ENCODE measurements at regions not wholly inside any gene's neighbourhood (a gene's known extent, or its start where the extent isn't known, plus 50 kb on each side); places are given as distances from the start of the nearest gene placed in this dataset.

GRCh38 chr5:56601641-56602071 is 213.7 kb upstream of the MAP3K1 start:
- TF ChIP-seq CTCF (IDR thresholded peaks at IDR 0.05; ENCODE audit: poor library complexity, severe bottlenecking) (no peak), RAD21 (conservative IDR thresholded peaks at IDR 0.05) (no peak), POLR2AphosphoS5 (IDR thresholded peaks at IDR 0.05) (no peak), TAF1 (IDR thresholded peaks at IDR 0.05; ENCODE audit: low read depth) (no peak), EP300 (conservative IDR thresholded peaks at IDR 0.05; ENCODE audit: poor library complexity, severe bottlenecking) (no peak), REST (IDR thresholded peaks at IDR 0.05; ENCODE audit: borderline replicate concordance) (no peak), EZH2 (IDR thresholded peaks at IDR 0.05; ENCODE audit: borderline replicate concordance, insufficient read depth, low read length, poor library complexity, severe bottlenecking) (no peak), MXI1 (conservative IDR thresholded peaks at IDR 0.05; ENCODE audit: poor library complexity, severe bottlenecking) (no peak), SMC3 (conservative IDR thresholded peaks at IDR 0.05; ENCODE audit: poor library complexity) (no peak)
